ENCODE measurements at regions not wholly inside any gene's neighbourhood (a gene's known extent, or its start where the extent isn't known, plus 50 kb on each side); places are given as distances from the start of the nearest gene placed in this dataset.
A peak's percentile ranks its signal among the peaks of the same experiment; 100 is the strongest.

GRCh38 chr21:18476639-18477038 lies 73.1 kb upstream of the TMPRSS15 start:
- Histone ChIP-seq H3K27me3 (ENCODE audit: control insufficient read depth in 3 of 3, insufficient read depth in 3 of 3, low read length in 2 of 3) (no peaks in the 10 kb centered on the region), H3K9me3 (ENCODE audit: control insufficient read depth in 4 of 4, insufficient read depth in 3 of 4, low read length in 3 of 4) (no peaks in the 10 kb centered on the region), H3K36me3 (ENCODE audit: control insufficient read depth in 4 of 4, insufficient read depth in 4 of 4, low read length in 4 of 4) (no peaks in the 10 kb centered on the region), H3K4me3 (no peak overlapping the region), H3K9ac (ENCODE audit: insufficient read depth in 1 of 2, low read length in 2 of 2) (no peak overlapping the region), H3K4me1 (ENCODE audit: control insufficient read depth in 5 of 5, insufficient read depth in 5 of 5, low read length in 5 of 5) (no peaks in the 10 kb centered on the region), H3K27ac (ENCODE audit: low read depth in 1 of 2, low read length in 1 of 2) (no peak overlapping the region)
- ATAC-seq (ENCODE audit: insufficient read depth, low FRiP score) (no peak), DNase-seq (no peak)
- 67 to 88% methylated on average over 1 of the region's 1 CpG for WGBS, 2 donors
- TF ChIP-seq, protein P1, sequence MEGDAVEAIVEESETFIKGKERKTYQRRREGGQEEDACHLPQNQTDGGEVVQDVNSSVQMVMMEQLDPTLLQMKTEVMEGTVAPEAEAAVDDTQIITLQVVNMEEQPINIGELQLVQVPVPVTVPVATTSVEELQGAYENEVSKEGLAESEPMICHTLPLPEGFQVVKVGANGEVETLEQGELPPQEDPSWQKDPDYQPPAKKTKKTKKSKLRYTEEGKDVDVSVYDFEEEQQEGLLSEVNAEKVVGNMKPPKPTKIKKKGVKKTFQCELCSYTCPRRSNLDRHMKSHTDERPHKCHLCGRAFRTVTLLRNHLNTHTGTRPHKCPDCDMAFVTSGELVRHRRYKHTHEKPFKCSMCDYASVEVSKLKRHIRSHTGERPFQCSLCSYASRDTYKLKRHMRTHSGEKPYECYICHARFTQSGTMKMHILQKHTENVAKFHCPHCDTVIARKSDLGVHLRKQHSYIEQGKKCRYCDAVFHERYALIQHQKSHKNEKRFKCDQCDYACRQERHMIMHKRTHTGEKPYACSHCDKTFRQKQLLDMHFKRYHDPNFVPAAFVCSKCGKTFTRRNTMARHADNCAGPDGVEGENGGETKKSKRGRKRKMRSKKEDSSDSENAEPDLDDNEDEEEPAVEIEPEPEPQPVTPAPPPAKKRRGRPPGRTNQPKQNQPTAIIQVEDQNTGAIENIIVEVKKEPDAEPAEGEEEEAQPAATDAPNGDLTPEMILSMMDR (IDR thresholded peaks at IDR 0.05; ENCODE audit: control extremely low read depth, extremely low read depth), result no peak

DNA sequence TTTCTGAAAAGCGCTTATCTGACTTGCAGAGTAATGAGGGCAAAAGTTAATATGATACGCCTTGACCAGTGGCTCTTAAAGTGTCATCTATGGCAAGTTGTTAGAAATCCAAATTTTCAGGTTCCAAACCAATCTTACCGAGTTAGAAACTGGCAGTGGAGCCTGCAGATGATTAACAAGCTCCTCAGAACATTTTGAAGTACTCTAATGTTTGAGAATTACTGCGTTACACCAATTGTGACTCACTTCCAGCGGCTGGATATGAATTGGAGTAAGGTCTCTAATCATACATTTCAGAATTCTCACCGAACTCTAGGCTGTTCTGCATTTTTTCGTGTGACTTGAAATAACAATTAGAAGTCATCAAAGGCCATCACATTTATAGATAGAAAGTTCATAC lies 73.5 kb upstream of the TMPRSS15 start:
- WGBS, 2 donors, result 59 to 80% methylated on average over 7 of the region's 7 CpGs

GRCh38 chr21:18478513-18478912 lies 74.9 kb upstream of the TMPRSS15 start:
- Histone ChIP-seq H3K4me3 (no peak overlapping the region), H3K27ac (ENCODE audit: low read depth in 1 of 2, low read length in 1 of 2) (no peak overlapping the region), H3K4me1 (ENCODE audit: control insufficient read depth in 5 of 5, insufficient read depth in 5 of 5, low read length in 5 of 5) (no peaks in the 10 kb centered on the region), H3K9ac (ENCODE audit: insufficient read depth in 1 of 2, low read length in 2 of 2) (no peak overlapping the region), H3K36me3 (ENCODE audit: control insufficient read depth in 4 of 4, insufficient read depth in 4 of 4, low read length in 4 of 4) (no peaks in the 10 kb centered on the region), H3K9me3 (ENCODE audit: control insufficient read depth in 4 of 4, insufficient read depth in 3 of 4, low read length in 3 of 4) (no peaks in the 10 kb centered on the region), H3K27me3 (ENCODE audit: control insufficient read depth in 3 of 3, insufficient read depth in 3 of 3, low read length in 2 of 3) (no peaks in the 10 kb centered on the region)
- TF ChIP-seq, protein P1 (IDR thresholded peaks at IDR 0.05; ENCODE audit: control extremely low read depth, extremely low read depth), result no peak
- ATAC-seq (ENCODE audit: insufficient read depth, low FRiP score) (no peak), DNase-seq (no peak)
- 0% methylated on average over 1 of the region's 1 CpG for WGBS, 2 donors

More for the DNA sequence above, 73.5 kb upstream of the TMPRSS15 start:
- no peaks in the 10 kb centered on the region for H3K27me3 ChIP-seq (ENCODE audit: control insufficient read depth in 3 of 3, insufficient read depth in 3 of 3, low read length in 2 of 3)
- ATAC-seq (ENCODE audit: insufficient read depth, low FRiP score) (peak; percentile 53), DNase-seq (peak; percentile 12 to 70 (median 39))
- H3K27ac ChIP-seq (ENCODE audit: low read depth in 1 of 2, low read length in 1 of 2), result no peak overlapping the region
- H3K9me3 ChIP-seq (ENCODE audit: control insufficient read depth in 4 of 4, insufficient read depth in 3 of 4, low read length in 3 of 4), result no peaks in the 10 kb centered on the region
- TF ChIP-seq, protein P1 (IDR thresholded peaks at IDR 0.05; ENCODE audit: control extremely low read depth, extremely low read depth), result no peak
- no peaks in the 10 kb centered on the region for H3K4me1 ChIP-seq (ENCODE audit: control insufficient read depth in 5 of 5, insufficient read depth in 5 of 5, low read length in 5 of 5)
- H3K36me3 ChIP-seq (ENCODE audit: control insufficient read depth in 4 of 4, insufficient read depth in 4 of 4, low read length in 4 of 4), result no peaks in the 10 kb centered on the region
- no peak overlapping the region for H3K9ac ChIP-seq (ENCODE audit: insufficient read depth in 1 of 2, low read length in 2 of 2)
- no peak overlapping the region for H3K4me3 ChIP-seq

- H3K36me3 ChIP-seq (ENCODE audit: control insufficient read depth in 4 of 4, insufficient read depth in 4 of 4, low read length in 4 of 4), result no peaks in the 10 kb centered on the region
- ATAC-seq (ENCODE audit: insufficient read depth, low FRiP score) (no peak), DNase-seq (no peak)
- H3K9ac ChIP-seq (ENCODE audit: insufficient read depth in 1 of 2, low read length in 2 of 2), result no peak overlapping the region
- no peaks in the 10 kb centered on the region for H3K4me1 ChIP-seq (ENCODE audit: control insufficient read depth in 5 of 5, insufficient read depth in 5 of 5, low read length in 5 of 5)
- H3K4me3 ChIP-seq, result no peak overlapping the region
- TF ChIP-seq, protein P1 (IDR thresholded peaks at IDR 0.05; ENCODE audit: control extremely low read depth, extremely low read depth), result no peak
- H3K27me3 ChIP-seq (ENCODE audit: control insufficient read depth in 3 of 3, insufficient read depth in 3 of 3, low read length in 2 of 3), result no peaks in the 10 kb centered on the region
- no peaks in the 10 kb centered on the region for H3K9me3 ChIP-seq (ENCODE audit: control insufficient read depth in 4 of 4, insufficient read depth in 3 of 4, low read length in 3 of 4)
- WGBS, 2 donors, result 72 to 93% methylated on average over 1 of the region's 1 CpG
- H3K27ac ChIP-seq (ENCODE audit: low read depth in 1 of 2, low read length in 1 of 2), result no peak overlapping the region
These were observed 84.7 kb upstream of the TMPRSS15 start for GRCh38 chr21:18488252-18488651.

Measured in lung (tissue), 11 donors.